Endothelial cell of umbilical vein (primary cell): ENCODE measurements at regions not wholly inside any gene's neighbourhood (a gene's known extent, or its start where the extent isn't known, plus 50 kb on each side); places are given as distances from the start of the nearest gene placed in this dataset.

Experiments used
- BruUV-seq: library from RNA; stranded (reverse); fragments of 400-500 nt; replicated peaks from 2 replicates; lab custom pipeline; 2021; lab: Mats Ljungman, UMichigan
- CTCF ChIA-PET: fragments of 300-600, 350-600 bp; sonication (Branson Sonifier 250); formaldehyde crosslinking; loops from one replicate; lab custom pipeline; 2021; ENCODE audit warnings: antibody characterized with exemption, inconsistent platforms; lab: Charles Lee
- POLR2A ChIA-PET: fragments of 300-600, 350-600 bp; sonication (Branson Sonifier 250); formaldehyde crosslinking; loops from one replicate; lab custom pipeline; 2021; ENCODE audit warnings: antibody characterized with exemption, inconsistent platforms; lab: Charles Lee
- DNase-seq: peaks from one replicate; pipeline ENCODE4 v3.0.0-alpha.2; 2011; ENCODE audit warnings: low read depth, low spot score
- FAIRE-seq: peaks from 2 replicates; lab custom pipeline; 2011; peaks lifted over from hg19 to GRCh38; lab: Jason Lieb, UNC
- H2AFZ ChIP-seq: 2 replicates; pipeline ENCODE4 v1.6.0; 2012; ENCODE audit warnings: low read depth, low read length, control low read depth, inconsistent platforms
- H3K27ac ChIP-seq: 2 replicates; pipeline ENCODE4 v1.5.1; 2011; ENCODE audit warnings: low read depth, mild to moderate bottlenecking, control low read depth, low read length, moderate library complexity; ENCODE audit not compliant: insufficient read depth
- H3K27me3 ChIP-seq, 2 experiments: 2 replicates each; pipeline versions ENCODE4 v1.6.0 to v1.6.1; 2011; ENCODE audit warnings: low read length in 2 of 2, mixed read lengths in 1 of 2; ENCODE audit not compliant: control insufficient read depth in 2 of 2, insufficient read depth in 2 of 2
- H3K36me3 ChIP-seq, 2 experiments: 2 replicates in 1 of 2; 3 replicates in 1 of 2; pipeline ENCODE4 v1.5.1; 2011; ENCODE audit warnings: low read length in 2 of 2, mild to moderate bottlenecking in 1 of 2, moderate library complexity in 1 of 2; ENCODE audit not compliant: control insufficient read depth in 2 of 2, insufficient read depth in 2 of 2; ENCODE audit errors: extremely low read depth in 1 of 2
- H3K4me1 ChIP-seq: 3 replicates; pipeline ENCODE4 v1.5.1; 2011; ENCODE audit warnings: mild to moderate bottlenecking, low read length; ENCODE audit not compliant: control insufficient read depth, insufficient read depth; ENCODE audit errors: extremely low read depth
- H3K4me2 ChIP-seq: 2 replicates; pipeline ENCODE4 v1.6.1; 2011; ENCODE audit warnings: low read length, control low read depth, mixed read lengths; ENCODE audit not compliant: insufficient read depth
- H3K4me3 ChIP-seq, 3 experiments: fragments of 200-600 bp in 1 of 3; sonication (generic), shearing (Covaris generic) in 1 of 3; replicated peaks in 1 of 3; 2 replicates each; pipeline ENCODE4 v1.5.1; 2011 to 2016; ENCODE audit warnings: control low read depth in 3 of 3, low read length in 3 of 3, mild to moderate bottlenecking in 2 of 3, inconsistent platforms in 1 of 3, low read depth in 1 of 3, moderate library complexity in 1 of 3; ENCODE audit not compliant: insufficient read depth in 1 of 3
- H3K79me2 ChIP-seq: 2 replicates; pipeline ENCODE4 v1.6.0; 2012; ENCODE audit warnings: low read length, inconsistent platforms; ENCODE audit not compliant: control insufficient read depth, insufficient read depth
- H3K9ac ChIP-seq: replicated peaks from 2 replicates; pipeline ENCODE3; 2011; ENCODE audit warnings: low read length, control low read depth; ENCODE audit not compliant: insufficient read depth; ENCODE audit errors: extremely low read depth
- H3K9me1 ChIP-seq: replicated peaks from 3 replicates; pipeline ENCODE4 v1.6.0; 2011; ENCODE audit warnings: mild to moderate bottlenecking, low read length; ENCODE audit not compliant: control insufficient read depth, insufficient read depth; ENCODE audit errors: extremely low read depth
- H3K9me3 ChIP-seq: replicated peaks from 2 replicates; pipeline ENCODE4 v1.5.1; 2012; ENCODE audit warnings: low read length, inconsistent platforms; ENCODE audit not compliant: control insufficient read depth, insufficient read depth
- H4K20me1 ChIP-seq: replicated peaks from 2 replicates; pipeline ENCODE3; 2011; ENCODE audit warnings: mild to moderate bottlenecking, low read length; ENCODE audit not compliant: control insufficient read depth, insufficient read depth; ENCODE audit errors: extremely low read depth
- CTCF ChIP-seq, 2 donors: IDR thresholded peaks; 1 replicate in 1 of 2; 2 replicates in 1 of 2; pipeline ENCODE4 v1.5.1; 2011; ENCODE audit warnings: low read length in 2 of 2, mild to moderate bottlenecking in 2 of 2, moderate library complexity in 2 of 2, control low read depth in 1 of 2, inconsistent platforms in 1 of 2, low read depth in 1 of 2; ENCODE audit not compliant: insufficient read depth in 1 of 2; ENCODE audit errors: extremely low read depth in 1 of 2
- EZH2 ChIP-seq: IDR thresholded peaks from 2 replicates; pipeline ENCODE4 v1.6.1; 2012; ENCODE audit warnings: borderline replicate concordance, low read depth, mild to moderate bottlenecking, moderate library complexity, low read length, inconsistent platforms; ENCODE audit not compliant: severe bottlenecking
- FOS ChIP-seq: IDR thresholded peaks from 2 replicates; pipeline ENCODE4 v1.6.1; 2011; ENCODE audit warnings: mild to moderate bottlenecking, low read length, moderate library complexity, borderline replicate concordance; ENCODE audit not compliant: insufficient read depth
- GATA2 ChIP-seq: IDR thresholded peaks from 2 replicates; pipeline ENCODE4 v1.7.0; 2011; ENCODE audit warnings: low read depth, mild to moderate bottlenecking, moderate library complexity, mixed read lengths, low read length; ENCODE audit not compliant: insufficient read length, insufficient read depth
- JUN ChIP-seq: IDR thresholded peaks from 2 replicates; pipeline ENCODE4 v1.6.1; 2011; ENCODE audit warnings: borderline replicate concordance, low read depth; ENCODE audit not compliant: insufficient read length, insufficient read depth
- MAX ChIP-seq: IDR thresholded peaks from 2 replicates; pipeline ENCODE4 v1.6.1; 2011; ENCODE audit not compliant: insufficient read depth, insufficient read length
- MYC ChIP-seq: IDR thresholded peaks from one replicate; pipeline ENCODE4 v1.6.1; 2011; ENCODE audit warnings: mild to moderate bottlenecking, low read depth, low read length
- POLR2A ChIP-seq: IDR thresholded peaks from 2 replicates; pipeline ENCODE4 v1.6.1; 2012; ENCODE audit warnings: low read depth, mild to moderate bottlenecking, control low read depth, low read length
- POLR2AphosphoS5 ChIP-seq: IDR thresholded peaks from 2 replicates; pipeline ENCODE4 v1.6.1; 2012; ENCODE audit warnings: low read depth, mild to moderate bottlenecking, control low read depth, low read length, moderate library complexity; ENCODE audit not compliant: insufficient read depth
- dilution Hi-C: fragments of 300-500 bp; cut with MboI; formaldehyde crosslinking; loops from one replicate; pipeline ENCODE4 v1.15.0; 2019; ENCODE audit warnings: low sequenced_read_pairs; ENCODE audit not compliant: extremely low pct_ligation_motif_present
- intact Hi-C: fragments of 100-400 bp; cut with micrococcal nuclease; formaldehyde crosslinking; loops from one replicate; pipeline ENCODE4 v1.10.0; 2022

DNA sequence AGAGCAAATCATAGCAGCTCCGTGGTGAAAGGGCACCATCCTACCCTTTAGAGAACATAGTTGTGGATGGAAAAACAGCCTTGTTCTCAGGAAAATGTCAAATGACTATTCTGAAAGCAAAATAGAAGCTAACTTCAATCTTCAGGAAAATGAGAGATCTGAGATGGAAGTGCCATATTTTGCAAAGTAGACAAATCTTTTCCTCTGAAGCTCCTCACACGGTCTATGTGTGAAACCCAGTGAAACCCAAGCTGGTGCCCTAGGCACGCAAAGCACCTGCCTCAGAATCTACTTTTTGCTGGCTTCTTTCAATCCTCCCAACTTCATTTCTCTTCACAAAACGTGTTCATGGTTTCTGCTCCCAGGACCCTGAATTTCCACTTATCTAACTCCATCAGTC, 325.2 kb upstream of the CDH4 start:
- FAIRE-seq (no peak), DNase-seq (no peak)
- no peak overlapping the region for H3K27ac ChIP-seq
- no peaks in the 10 kb centered on the region for H3K4me1 ChIP-seq
- ChIA-PET CTCF (no interaction called here), POLR2A (no interaction called here)
- no peak overlapping the region for H2AFZ ChIP-seq
- H3K79me2 ChIP-seq = no peaks in the 10 kb centered on the region
- intact Hi-C loops = no loop called here
- dilution Hi-C loops = no loop called here
- no peaks in the 10 kb centered on the region for H4K20me1 ChIP-seq
- no peak overlapping the region for H3K9ac ChIP-seq
- H3K27me3 ChIP-seq = no peaks in the 10 kb centered on the region
- BruUV-seq = no TSS peak
- H3K36me3 ChIP-seq = no peaks in the 10 kb centered on the region
- no peaks in the 10 kb centered on the region for H3K9me1 ChIP-seq
- no peak overlapping the region for H3K4me2 ChIP-seq
- H3K9me3 ChIP-seq = peaks cover 12% of the 10 kb centered on the region
- TF ChIP-seq POLR2AphosphoS5 = no peak
- TF ChIP-seq EZH2 = no peak
- no peak for TF ChIP-seq CTCF (IDR thresholded peaks at IDR 0.05; ENCODE audit: extremely low read depth in 1 of 2, insufficient read depth in 1 of 2, low read depth in 1 of 2, low read length in 2 of 2)
- TF ChIP-seq FOS = no peak
- TF ChIP-seq MYC = no peak
- TF ChIP-seq MAX = no peak
- TF ChIP-seq POLR2A = no peak
- TF ChIP-seq JUN = no peak
- no peak for TF ChIP-seq GATA2
- H3K4me3 ChIP-seq = no peak overlapping the region
